GM23338 (cell line): ENCODE measurements at regions not wholly inside any gene's neighbourhood (a gene's known extent, or its start where the extent isn't known, plus 50 kb on each side); places are given as distances from the start of the nearest gene placed in this dataset.

Source experiments
- CREB1 ChIP-seq: fragments of 250-450 bp; sonication (Bioruptor Pico); IDR thresholded peaks from 2 replicates; pipeline ENCODE4 v1.5.0; 2020; ENCODE audit warnings: low read depth, mild to moderate bottlenecking, moderate library complexity
- CTCF ChIP-seq, 2 experiments: fragments of 200-600 bp in 1 of 2; sonication (generic) in 1 of 2; conservative IDR thresholded peaks; 2 replicates each; pipeline versions ENCODE4 v1.5.1 to v1.6.1; 2016 to 2017; ENCODE audit warnings: antibody characterized with exemption in 2 of 2, low read depth in 2 of 2, mild to moderate bottlenecking in 2 of 2, moderate library complexity in 1 of 2
- EZH2 ChIP-seq: fragments of 200-600 bp; sonication (generic); IDR thresholded peaks from one replicate; pipeline ENCODE4 v1.8.0; 2017; ENCODE audit warnings: antibody characterized with exemption, mild to moderate bottlenecking, low read depth; ENCODE audit not compliant: unreplicated experiment
- POLR2AphosphoS5 ChIP-seq: IDR thresholded peaks from 2 replicates; pipeline ENCODE4 v1.6.1; 2016; ENCODE audit warnings: antibody characterized with exemption, low read depth
- ZNF114 ChIP-seq: fragments of 250-450 bp; sonication (Bioruptor Pico); IDR thresholded peaks from 2 replicates; pipeline ENCODE4 v1.5.0; 2020; ENCODE audit warnings: mild to moderate bottlenecking, moderate library complexity

GRCh38 chr13:74064805-74065312, 69.3 kb downstream of the KLF12 start:
- TF ChIP-seq POLR2AphosphoS5, result no peak
- no peak for TF ChIP-seq CTCF (conservative IDR thresholded peaks at IDR 0.05; ENCODE audit: low read depth in 2 of 2)
- no peak for TF ChIP-seq EZH2
- TF ChIP-seq CREB1 (CRISPR knock-in tag), result no peak
- TF ChIP-seq ZNF114 (CRISPR knock-in tag), result no peak
